Endodermal cell (in vitro differentiated cells): ENCODE measurements at regions not wholly inside any gene's neighbourhood (a gene's known extent, or its start where the extent isn't known, plus 50 kb on each side); places are given as distances from the start of the nearest gene placed in this dataset.
A peak's percentile ranks its signal among the peaks of the same experiment; 100 is the strongest.

Experiments used
- DNase-seq: peaks from one replicate; pipeline ENCODE4 v3.0.0-alpha.2; 2017
- H3K27ac ChIP-seq: 2 replicates; pipeline ENCODE4 v1.5.1; 2013; ENCODE audit warnings: mild to moderate bottlenecking, low read depth, low read length, moderate library complexity
- H3K27me3 ChIP-seq: 2 replicates; pipeline ENCODE4 v1.6.1; 2013; ENCODE audit warnings: mild to moderate bottlenecking, low read length, moderate library complexity; ENCODE audit not compliant: insufficient read depth, control insufficient read depth, poor library complexity, severe bottlenecking
- H3K36me3 ChIP-seq: 2 replicates; pipeline ENCODE4 v1.7.0; 2013; ENCODE audit warnings: mild to moderate bottlenecking, low read length, moderate library complexity; ENCODE audit not compliant: control insufficient read depth, insufficient read depth
- H3K4me1 ChIP-seq: one replicate; pipeline ENCODE4 v1.7.0; 2013; ENCODE audit warnings: low read length; ENCODE audit not compliant: control insufficient read depth, insufficient read depth
- H3K4me3 ChIP-seq: 2 replicates; pipeline ENCODE4 v1.5.1; 2013; ENCODE audit warnings: mild to moderate bottlenecking, low read length, moderate library complexity
- H3K9ac ChIP-seq: 2 replicates; pipeline ENCODE4 v1.6.1; 2013; ENCODE audit warnings: mild to moderate bottlenecking, low read length, moderate library complexity; ENCODE audit not compliant: poor library complexity, severe bottlenecking; ENCODE audit errors: extremely low read depth
- H3K9me3 ChIP-seq: 2 replicates; pipeline ENCODE4 v1.6.1; 2013; ENCODE audit warnings: mild to moderate bottlenecking, low read length, moderate library complexity; ENCODE audit not compliant: control insufficient read depth
- H3K27ac Mint-ChIP-seq: 2 replicates; pipeline ENCODE4 v1.8.0; 2020; ENCODE audit warnings: mixed read lengths
- H3K27me3 Mint-ChIP-seq: 2 replicates; pipeline ENCODE4 v1.8.0; 2021; ENCODE audit warnings: mild to moderate bottlenecking, mixed read lengths; ENCODE audit not compliant: insufficient read depth
- H3K36me3 Mint-ChIP-seq: 2 replicates; pipeline ENCODE4 v1.8.0; 2020; ENCODE audit warnings: low read depth, mixed read lengths
- H3K4me1 Mint-ChIP-seq: 2 replicates; pipeline ENCODE4 v1.8.0; 2020; ENCODE audit warnings: mixed read lengths
- H3K4me3 Mint-ChIP-seq: 2 replicates; pipeline ENCODE4 v1.8.0; 2020; ENCODE audit warnings: mild to moderate bottlenecking, moderate library complexity, mixed read lengths
- H3K9me3 Mint-ChIP-seq: 2 replicates; pipeline ENCODE4 v1.8.0; 2020; ENCODE audit warnings: mild to moderate bottlenecking, mixed read lengths
- CTCF ChIP-seq: fragments of 200-600 bp; sonication (generic); conservative IDR thresholded peaks from 2 replicates; pipeline ENCODE4 v1.5.0; 2021; ENCODE audit warnings: antibody characterized with exemption, mild to moderate bottlenecking
- WGBS, 2 experiments: methylation state at CpG; one replicate each; pipeline versions ENCODE4 v1.1.5 to v1.1.7; 2013; ENCODE audit warnings: missing lambda C conversion rate in 2 of 2, mixed read lengths in 1 of 2; ENCODE audit not compliant: insufficient coverage in 1 of 2, insufficient read length in 1 of 2; 5-methylcytosine and 5-hydroxymethylcytosine counted together

- H3K36me3 ChIP-seq = no peaks in the 10 kb centered on the region
- no peaks in the 10 kb centered on the region for H3K36me3 Mint-ChIP-seq
- no peak overlapping the region for H3K4me3 ChIP-seq
- no peak overlapping the region for H3K9ac ChIP-seq
- DNase-seq = no peak
- H3K27me3 Mint-ChIP-seq = no peaks in the 10 kb centered on the region
- H3K27me3 ChIP-seq = no peaks in the 10 kb centered on the region
- H3K4me3 Mint-ChIP-seq = no peak overlapping the region
- H3K27ac Mint-ChIP-seq = no peak overlapping the region
- no peak overlapping the region for H3K27ac ChIP-seq
- no peaks in the 10 kb centered on the region for H3K9me3 Mint-ChIP-seq
- 75 to 100% methylated on average over 1 to 2 of the region's 2 CpGs for WGBS, 2 experiments
- TF ChIP-seq CTCF = no peak
- H3K4me1 Mint-ChIP-seq = peaks cover 10% of the 10 kb centered on the region
- H3K9me3 ChIP-seq = no peaks in the 10 kb centered on the region
- H3K4me1 ChIP-seq = no peaks in the 10 kb centered on the region
Observed at GRCh38 chr3:181300033-181300432, 310.5 kb upstream of the DNAJC19 start.

GRCh38 chr3:181298421-181298820, 308.9 kb upstream of the DNAJC19 start:
- 92 to 93% methylated on average over 2 to 3 of the region's 3 CpGs for WGBS, 2 experiments
- Histone ChIP-seq H3K9me3 (no peaks in the 10 kb centered on the region), H3K27me3 (no peaks in the 10 kb centered on the region), H3K27ac (no peak overlapping the region), H3K4me1 (no peaks in the 10 kb centered on the region), H3K36me3 (no peaks in the 10 kb centered on the region), H3K9ac (no peak overlapping the region), H3K4me3 (no peak overlapping the region)
- H3K4me3 Mint-ChIP-seq = no peak overlapping the region
- TF ChIP-seq CTCF = peak; percentile 37
- peaks cover 9% of the 10 kb centered on the region for H3K4me1 Mint-ChIP-seq
- no peaks in the 10 kb centered on the region for H3K36me3 Mint-ChIP-seq
- no peaks in the 10 kb centered on the region for H3K27me3 Mint-ChIP-seq
- no peak overlapping the region for H3K27ac Mint-ChIP-seq
- no peak for DNase-seq
- no peaks in the 10 kb centered on the region for H3K9me3 Mint-ChIP-seq

- Histone ChIP-seq H3K27me3 (no peaks in the 10 kb centered on the region), H3K27ac (no peak overlapping the region), H3K36me3 (no peaks in the 10 kb centered on the region), H3K4me3 (no peak overlapping the region), H3K4me1 (no peaks in the 10 kb centered on the region), H3K9ac (no peak overlapping the region), H3K9me3 (no peaks in the 10 kb centered on the region)
- H3K36me3 Mint-ChIP-seq = no peaks in the 10 kb centered on the region
- no peak for TF ChIP-seq CTCF
- no peak for DNase-seq
- WGBS, 2 experiments = no CpG with 5 or more reads among the region's 1 CpG
- H3K4me3 Mint-ChIP-seq = no peak overlapping the region
- H3K27ac Mint-ChIP-seq = no peak overlapping the region
- no peaks in the 10 kb centered on the region for H3K27me3 Mint-ChIP-seq
- H3K4me1 Mint-ChIP-seq = no peaks in the 10 kb centered on the region
- H3K9me3 Mint-ChIP-seq = no peaks in the 10 kb centered on the region
Observed at GRCh38 chr3:181292984-181293383, 303.4 kb upstream of the DNAJC19 start.
